GM13976 (cell line): ENCODE measurements at regions not wholly inside any gene's neighbourhood (a gene's known extent, or its start where the extent isn't known, plus 50 kb on each side); places are given as distances from the start of the nearest gene placed in this dataset.
"Not testable (repeated sequence)": the region's sequence is repeated elsewhere in the genome, so short reads cannot be mapped to it uniquely, and the experiment has no call there.

Experiments
- DNase-seq: peaks from one replicate; pipeline ENCODE4 v3.0.0; 2012; ENCODE audit warnings: low spot score
- CTCF ChIP-seq: IDR thresholded peaks from 2 replicates; pipeline ENCODE4 v1.5.1; 2012; ENCODE audit warnings: borderline replicate concordance, mild to moderate bottlenecking; ENCODE audit not compliant: insufficient read depth; ENCODE audit errors: extremely low read depth, missing control alignments, control extremely low read depth
- in situ Hi-C: fragments of 300-500 bp; cut with MboI; formaldehyde crosslinking; loops from one replicate; pipeline ENCODE4 v1.12.0; 2022; ENCODE audit warnings: low sequenced_read_pairs, mixed read lengths, inconsistent platforms; ENCODE audit not compliant: unreplicated experiment

GRCh38 chr6:2581011-2581410 is 169.7 kb downstream of the MYLK4 start:
- in situ Hi-C loops, result no loop called here
- DNase-seq, result no peak
- no peak for TF ChIP-seq CTCF

GRCh38 chr6:2579804-2580570 is 170.7 kb downstream of the MYLK4 start:
- DNase-seq, result no peak
- in situ Hi-C loops, result no loop called here
- no peak for TF ChIP-seq CTCF

- no peak for DNase-seq
- TF ChIP-seq CTCF, result no peak
- in situ Hi-C loops, result no loop called here
These were observed 171.4 kb downstream of the MYLK4 start for GRCh38 chr6:2579241-2579761.

- DNase-seq, result no peak
- in situ Hi-C loops, result no loop called here
- TF ChIP-seq CTCF, result no peak
These were observed 172.0 kb downstream of the MYLK4 start for GRCh38 chr6:2578767-2579166.

- in situ Hi-C loops, result no loop called here
- no peak for DNase-seq
- no peak for TF ChIP-seq CTCF
These were observed 174.2 kb downstream of the MYLK4 start for GRCh38 chr6:2576499-2576898.

- in situ Hi-C loops, result no loop called here
- no peak for TF ChIP-seq CTCF
- no peak for DNase-seq
These were observed 175.5 kb downstream of the MYLK4 start for GRCh38 chr6:2575236-2575635.

GRCh38 chr6:2569420-2569819 is 181.3 kb downstream of the MYLK4 start:
- in situ Hi-C loops, DNase-seq: not testable (repeated sequence)
